ENCODE measurements at regions not wholly inside any gene's neighbourhood (a gene's known extent, or its start where the extent isn't known, plus 50 kb on each side); places are given as distances from the start of the nearest gene placed in this dataset.

DNA sequence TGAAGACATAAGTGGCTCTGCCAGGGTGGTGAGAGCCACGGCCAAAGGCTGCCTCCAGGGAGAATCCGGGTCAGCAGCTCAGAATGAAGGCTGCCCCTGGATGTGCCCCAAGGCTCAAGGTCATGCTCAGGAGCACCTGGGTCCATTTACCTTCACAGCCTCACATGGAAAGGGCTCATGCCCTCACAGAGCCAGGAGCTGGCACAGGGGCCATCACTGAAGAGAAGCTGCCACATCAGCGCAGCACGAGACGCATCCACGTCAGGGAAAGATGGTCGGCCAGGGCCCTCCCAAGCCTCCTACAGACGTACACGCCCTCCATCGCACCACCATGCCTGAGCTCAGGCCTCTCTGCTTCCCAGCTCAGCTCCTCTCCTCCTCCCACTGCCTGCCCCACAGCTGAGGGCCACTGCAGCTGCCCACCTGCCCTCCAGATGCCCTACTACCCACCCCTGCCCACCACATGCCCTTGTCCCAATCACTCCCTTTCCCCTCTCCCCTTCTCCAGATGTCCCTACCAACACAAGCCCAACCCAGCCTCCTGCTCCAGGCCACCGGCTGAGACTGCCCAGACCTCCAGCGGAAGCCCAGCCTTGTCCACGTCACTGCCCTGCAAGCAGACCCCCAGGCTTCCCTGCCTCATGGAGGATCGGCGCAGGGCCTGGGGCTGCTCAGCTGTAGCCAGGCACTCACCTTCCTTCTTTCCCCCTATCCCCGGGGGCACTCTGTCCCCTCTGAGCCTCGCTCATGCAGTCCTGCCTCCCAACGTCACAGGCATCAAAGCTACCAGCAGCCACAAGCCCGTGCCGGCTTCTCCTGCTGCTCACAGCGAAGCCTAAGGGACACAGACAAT, 144.1 kb downstream of the SHANK2 start:
- Histone ChIP-seq H3K27me3 (peaks cover 0 to 12% of the 10 kb centered on the region in 2 donors), H3K27ac (no peak overlapping the region), H3K36me3 (no peaks in the 10 kb centered on the region), H3K9me3 (no peaks in the 10 kb centered on the region), H3K4me3 (no peak overlapping the region), H3K4me1 (no peaks in the 10 kb centered on the region)
- TF ChIP-seq, protein P1, sequence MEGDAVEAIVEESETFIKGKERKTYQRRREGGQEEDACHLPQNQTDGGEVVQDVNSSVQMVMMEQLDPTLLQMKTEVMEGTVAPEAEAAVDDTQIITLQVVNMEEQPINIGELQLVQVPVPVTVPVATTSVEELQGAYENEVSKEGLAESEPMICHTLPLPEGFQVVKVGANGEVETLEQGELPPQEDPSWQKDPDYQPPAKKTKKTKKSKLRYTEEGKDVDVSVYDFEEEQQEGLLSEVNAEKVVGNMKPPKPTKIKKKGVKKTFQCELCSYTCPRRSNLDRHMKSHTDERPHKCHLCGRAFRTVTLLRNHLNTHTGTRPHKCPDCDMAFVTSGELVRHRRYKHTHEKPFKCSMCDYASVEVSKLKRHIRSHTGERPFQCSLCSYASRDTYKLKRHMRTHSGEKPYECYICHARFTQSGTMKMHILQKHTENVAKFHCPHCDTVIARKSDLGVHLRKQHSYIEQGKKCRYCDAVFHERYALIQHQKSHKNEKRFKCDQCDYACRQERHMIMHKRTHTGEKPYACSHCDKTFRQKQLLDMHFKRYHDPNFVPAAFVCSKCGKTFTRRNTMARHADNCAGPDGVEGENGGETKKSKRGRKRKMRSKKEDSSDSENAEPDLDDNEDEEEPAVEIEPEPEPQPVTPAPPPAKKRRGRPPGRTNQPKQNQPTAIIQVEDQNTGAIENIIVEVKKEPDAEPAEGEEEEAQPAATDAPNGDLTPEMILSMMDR (IDR thresholded peaks at IDR 0.05), result no peak
- intact Hi-C loops (cut with DNase I), result no loop called here
- peak in 1 of 4 donors; percentile 62 for DNase-seq
- no peak for ATAC-seq

DNA sequence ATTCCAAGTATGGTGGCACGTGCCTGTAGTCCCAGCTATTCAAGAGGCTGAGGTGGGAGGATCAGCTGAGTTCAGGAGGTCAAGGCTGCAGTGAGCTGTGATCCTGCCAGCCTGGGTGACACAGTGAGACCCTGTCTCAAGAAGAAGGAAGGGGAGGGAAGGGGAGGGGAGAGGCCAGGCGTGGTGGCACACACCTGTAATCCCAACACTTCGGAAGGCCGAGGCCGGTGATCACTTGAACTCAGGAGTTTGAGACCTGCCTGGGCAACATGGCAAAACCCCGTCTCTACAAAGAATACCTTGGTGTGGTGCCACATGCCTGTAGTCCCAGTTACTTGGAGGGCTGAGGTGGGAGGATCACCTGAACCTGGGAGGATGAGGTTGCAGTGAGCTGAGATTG, 145.7 kb downstream of the SHANK2 start:
- no peaks in the 10 kb centered on the region for H3K9me3 ChIP-seq
- H3K27ac ChIP-seq, result no peak overlapping the region
- H3K4me3 ChIP-seq, result no peak overlapping the region
- no peaks in the 10 kb centered on the region for H3K36me3 ChIP-seq
- intact Hi-C loops (cut with DNase I), result no loop called here
- no peaks in the 10 kb centered on the region for H3K27me3 ChIP-seq
- ATAC-seq (no peak), DNase-seq (peak in 1 of 4 donors; percentile 41)
- TF ChIP-seq, protein P1 (IDR thresholded peaks at IDR 0.05), result no peak
- H3K4me1 ChIP-seq, result no peaks in the 10 kb centered on the region

DNA sequence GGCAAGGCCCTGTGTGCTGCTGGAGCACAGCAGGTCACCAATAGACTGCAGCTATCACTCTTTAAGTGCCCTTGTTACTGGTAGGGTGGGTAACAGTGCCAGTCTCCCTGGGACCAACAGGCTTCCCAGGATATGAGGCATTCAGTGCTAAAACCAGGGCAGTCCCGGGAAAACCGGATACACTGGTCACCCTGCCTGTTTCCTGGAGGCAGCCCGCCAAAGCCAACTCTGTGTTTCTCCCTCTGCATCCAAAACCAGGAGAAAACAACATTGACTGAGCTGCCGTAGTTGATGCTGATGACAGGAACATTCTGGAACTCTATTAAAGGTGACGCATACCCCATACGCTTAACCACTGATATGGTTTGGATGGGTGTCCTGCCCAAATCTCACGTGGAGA, 149.1 kb downstream of the SHANK2 start:
- H3K36me3 ChIP-seq, result no peaks in the 10 kb centered on the region
- ATAC-seq, result peak; percentile 17
- intact Hi-C loops (cut with DNase I), result no loop called here
- TF ChIP-seq, protein P1 (IDR thresholded peaks at IDR 0.05), result no peak
- H3K4me1 ChIP-seq, result no peaks in the 10 kb centered on the region
- H3K4me3 ChIP-seq, result no peak overlapping the region
- no peak for DNase-seq
- no peak overlapping the region for H3K27ac ChIP-seq
- H3K27me3 ChIP-seq, result no peaks in the 10 kb centered on the region
- H3K9me3 ChIP-seq, result no peaks in the 10 kb centered on the region

DNA sequence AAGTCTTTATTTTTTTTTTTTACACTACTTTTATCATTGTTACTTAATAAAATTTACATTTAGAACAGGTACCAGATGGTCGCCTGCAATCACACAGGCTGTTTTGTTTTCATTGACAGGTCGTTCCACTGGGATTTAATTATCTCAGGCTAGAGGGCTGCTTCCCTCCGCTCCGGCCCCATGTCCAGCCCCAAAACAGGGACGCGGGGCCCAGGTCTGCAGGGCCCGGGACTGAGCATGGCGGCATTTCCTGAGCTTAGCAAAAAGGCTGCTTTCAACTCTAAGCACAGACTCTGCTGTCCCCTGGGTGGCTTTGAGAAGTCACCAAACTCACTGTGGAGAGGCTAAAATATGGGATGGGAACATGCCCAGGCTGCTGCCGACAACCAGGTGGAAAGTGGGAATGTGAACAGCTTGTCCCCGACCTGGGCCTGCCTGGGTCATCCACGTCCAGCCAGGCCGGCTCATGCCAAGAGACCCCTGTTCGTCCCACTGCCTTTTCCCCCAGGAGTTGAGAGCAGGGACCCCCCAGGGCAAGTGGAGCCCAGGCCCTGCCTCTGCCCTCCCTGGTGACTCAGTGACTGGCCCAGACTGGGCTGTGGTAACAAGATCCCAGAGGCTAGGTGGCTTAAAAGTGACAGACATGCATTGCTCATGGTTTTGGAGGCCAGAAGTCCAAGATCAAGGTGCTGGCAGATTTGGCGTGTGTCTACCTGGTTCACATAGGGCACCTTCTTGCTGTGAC, 150.0 kb downstream of the SHANK2 start:
- Histone ChIP-seq H3K9me3 (no peaks in the 10 kb centered on the region), H3K27me3 (no peaks in the 10 kb centered on the region), H3K36me3 (no peaks in the 10 kb centered on the region), H3K4me1 (no peaks in the 10 kb centered on the region), H3K4me3 (no peak overlapping the region), H3K27ac (no peak overlapping the region)
- ATAC-seq (no peak), DNase-seq (peak in 1 of 4 donors; percentile 50)
- TF ChIP-seq, protein P1 (IDR thresholded peaks at IDR 0.05), result no peak
- intact Hi-C loops (cut with DNase I), result no loop called here

DNA sequence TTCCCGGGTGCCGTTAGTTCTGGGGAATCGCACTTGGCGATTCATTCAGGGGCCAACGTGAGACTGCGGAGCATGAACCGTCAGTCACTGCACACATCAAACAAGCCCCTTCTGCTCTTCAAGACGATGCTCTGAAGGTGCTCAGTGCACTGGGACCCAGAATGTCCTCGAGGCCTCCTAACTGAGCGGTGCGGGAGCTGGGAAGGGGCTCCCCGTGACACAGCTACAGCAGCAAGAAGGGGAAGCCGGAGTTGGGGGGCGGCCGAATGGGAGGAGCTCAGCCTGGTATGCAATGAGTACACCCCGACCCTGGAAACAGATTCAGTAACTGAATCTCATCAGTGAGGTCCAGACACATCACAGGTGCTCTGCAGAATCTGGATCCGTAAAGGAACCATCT, 150.8 kb downstream of the SHANK2 start:
- H3K9me3 ChIP-seq, result no peaks in the 10 kb centered on the region
- H3K36me3 ChIP-seq, result no peaks in the 10 kb centered on the region
- no peak overlapping the region for H3K4me3 ChIP-seq
- H3K4me1 ChIP-seq, result no peaks in the 10 kb centered on the region
- TF ChIP-seq, protein P1 (IDR thresholded peaks at IDR 0.05), result no peak
- peak in 1 of 4 donors; percentile 68 for DNase-seq
- no peak for ATAC-seq
- H3K27ac ChIP-seq, result no peak overlapping the region
- intact Hi-C loops (cut with DNase I), result no loop called here
- no peaks in the 10 kb centered on the region for H3K27me3 ChIP-seq
